ENCODE measurements at regions not wholly inside any gene's neighbourhood (a gene's known extent, or its start where the extent isn't known, plus 50 kb on each side); places are given as distances from the start of the nearest gene placed in this dataset.

DNA sequence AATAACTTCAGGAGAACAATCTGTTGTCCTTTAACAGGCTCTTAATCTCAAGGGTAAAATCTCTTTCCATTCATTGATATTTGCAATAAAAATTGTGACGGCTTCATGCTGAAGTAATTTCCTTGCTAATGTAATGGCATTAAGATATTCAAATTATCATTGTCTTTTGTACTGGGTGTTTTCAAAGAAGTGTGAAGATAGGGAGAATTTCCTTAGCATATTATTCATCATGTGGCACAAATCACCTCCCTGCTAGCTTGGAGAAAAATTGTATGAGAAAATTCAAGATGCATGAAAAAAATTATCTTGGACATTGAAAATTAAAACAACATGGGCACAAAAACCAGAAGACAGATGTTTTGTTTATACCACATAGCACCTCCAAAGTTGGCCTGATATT lies 63.6 kb upstream of the ARID2 start:
- no peak for TF ChIP-seq POLR2AphosphoS5 (IDR thresholded peaks at IDR 0.05; ENCODE audit: low read depth, low read length)
- no peak for TF ChIP-seq TAF1 (IDR thresholded peaks at IDR 0.05; ENCODE audit: borderline replicate concordance, insufficient read depth, low read length)
- TF ChIP-seq FOXP2 (optimal IDR thresholded peaks at IDR 0.05; ENCODE audit: borderline replicate concordance, extremely low read depth, extremely low read length, insufficient read depth), result no peak
- TF ChIP-seq, protein P1, sequence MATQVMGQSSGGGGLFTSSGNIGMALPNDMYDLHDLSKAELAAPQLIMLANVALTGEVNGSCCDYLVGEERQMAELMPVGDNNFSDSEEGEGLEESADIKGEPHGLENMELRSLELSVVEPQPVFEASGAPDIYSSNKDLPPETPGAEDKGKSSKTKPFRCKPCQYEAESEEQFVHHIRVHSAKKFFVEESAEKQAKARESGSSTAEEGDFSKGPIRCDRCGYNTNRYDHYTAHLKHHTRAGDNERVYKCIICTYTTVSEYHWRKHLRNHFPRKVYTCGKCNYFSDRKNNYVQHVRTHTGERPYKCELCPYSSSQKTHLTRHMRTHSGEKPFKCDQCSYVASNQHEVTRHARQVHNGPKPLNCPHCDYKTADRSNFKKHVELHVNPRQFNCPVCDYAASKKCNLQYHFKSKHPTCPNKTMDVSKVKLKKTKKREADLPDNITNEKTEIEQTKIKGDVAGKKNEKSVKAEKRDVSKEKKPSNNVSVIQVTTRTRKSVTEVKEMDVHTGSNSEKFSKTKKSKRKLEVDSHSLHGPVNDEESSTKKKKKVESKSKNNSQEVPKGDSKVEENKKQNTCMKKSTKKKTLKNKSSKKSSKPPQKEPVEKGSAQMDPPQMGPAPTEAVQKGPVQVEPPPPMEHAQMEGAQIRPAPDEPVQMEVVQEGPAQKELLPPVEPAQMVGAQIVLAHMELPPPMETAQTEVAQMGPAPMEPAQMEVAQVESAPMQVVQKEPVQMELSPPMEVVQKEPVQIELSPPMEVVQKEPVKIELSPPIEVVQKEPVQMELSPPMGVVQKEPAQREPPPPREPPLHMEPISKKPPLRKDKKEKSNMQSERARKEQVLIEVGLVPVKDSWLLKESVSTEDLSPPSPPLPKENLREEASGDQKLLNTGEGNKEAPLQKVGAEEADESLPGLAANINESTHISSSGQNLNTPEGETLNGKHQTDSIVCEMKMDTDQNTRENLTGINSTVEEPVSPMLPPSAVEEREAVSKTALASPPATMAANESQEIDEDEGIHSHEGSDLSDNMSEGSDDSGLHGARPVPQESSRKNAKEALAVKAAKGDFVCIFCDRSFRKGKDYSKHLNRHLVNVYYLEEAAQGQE (IDR thresholded peaks at IDR 0.05; ENCODE audit: insufficient read depth in 1 of 2, low read depth in 2 of 2, low read length in 2 of 2), result no peak
- no peak for TF ChIP-seq SIN3A (IDR thresholded peaks at IDR 0.05; ENCODE audit: borderline replicate concordance, insufficient read depth, low read length)

DNA sequence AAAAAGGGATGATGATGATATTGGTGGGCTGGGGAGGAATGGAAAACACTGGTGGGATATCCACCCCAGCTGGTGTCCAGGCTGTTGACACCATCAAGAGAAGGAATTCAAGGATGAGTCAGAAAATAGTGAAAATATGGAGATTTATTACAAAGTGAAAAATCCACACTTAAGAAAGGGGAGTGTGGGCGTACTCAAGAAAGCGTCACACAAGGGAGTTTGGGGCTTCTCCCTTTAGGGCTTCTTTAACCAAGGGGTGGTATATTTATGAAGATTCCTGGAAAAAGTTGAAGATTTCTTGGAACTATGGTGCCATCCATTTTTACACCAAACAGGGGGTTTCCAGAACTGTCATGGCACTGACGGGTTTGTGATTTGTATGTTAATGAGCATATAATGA lies 63.1 kb upstream of the ARID2 start:
- no peak for TF ChIP-seq SIN3A (IDR thresholded peaks at IDR 0.05; ENCODE audit: borderline replicate concordance, insufficient read depth, low read length)
- no peak for TF ChIP-seq POLR2AphosphoS5 (IDR thresholded peaks at IDR 0.05; ENCODE audit: low read depth, low read length)
- no peak for TF ChIP-seq FOXP2 (optimal IDR thresholded peaks at IDR 0.05; ENCODE audit: borderline replicate concordance, extremely low read depth, extremely low read length, insufficient read depth)
- TF ChIP-seq TAF1 (IDR thresholded peaks at IDR 0.05; ENCODE audit: borderline replicate concordance, insufficient read depth, low read length), result no peak
- TF ChIP-seq, protein P1 (IDR thresholded peaks at IDR 0.05; ENCODE audit: insufficient read depth in 1 of 2, low read depth in 2 of 2, low read length in 2 of 2), result no peak

DNA sequence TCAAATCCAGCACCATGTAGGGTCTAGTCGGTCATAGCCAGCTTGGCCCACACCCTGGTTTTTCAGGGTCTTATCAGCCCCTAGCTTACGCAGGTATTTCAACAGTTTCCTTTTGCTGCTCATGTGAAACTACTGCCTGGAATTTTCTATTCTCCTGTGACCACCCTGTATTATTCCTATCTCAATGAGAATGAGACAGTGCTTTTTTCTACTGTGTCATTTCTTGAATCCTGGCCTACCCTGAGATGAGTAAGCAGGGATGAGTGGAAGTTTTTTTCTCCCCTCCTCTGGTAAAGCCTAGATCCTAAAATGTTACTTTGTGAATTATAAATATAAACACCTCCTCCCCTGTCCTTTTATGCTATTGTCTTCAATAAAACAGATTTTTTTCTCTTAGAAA lies 62.7 kb upstream of the ARID2 start:
- TF ChIP-seq FOXP2 (optimal IDR thresholded peaks at IDR 0.05; ENCODE audit: borderline replicate concordance, extremely low read depth, extremely low read length, insufficient read depth), result no peak

DNA sequence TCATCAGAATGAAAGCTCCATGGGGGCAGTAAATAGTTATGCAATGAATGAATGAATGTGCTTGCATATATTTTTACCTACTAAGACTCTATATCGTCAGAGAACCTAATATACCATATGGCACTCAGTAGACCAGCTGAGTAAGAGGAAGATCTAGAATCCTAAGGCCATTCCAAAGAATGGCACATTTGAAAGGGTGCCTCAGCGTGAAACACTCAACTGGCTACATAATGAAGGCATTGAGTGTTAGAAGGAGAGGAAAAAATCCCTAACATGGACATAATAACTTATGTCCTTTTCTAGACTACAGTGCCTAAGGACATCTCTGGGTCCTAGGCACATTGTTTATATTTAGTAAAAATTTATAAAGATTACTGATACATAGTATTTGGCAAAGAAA lies 61.7 kb upstream of the ARID2 start:
- TF ChIP-seq, protein P1 (IDR thresholded peaks at IDR 0.05; ENCODE audit: insufficient read depth in 1 of 2, low read depth in 2 of 2, low read length in 2 of 2), result no peak
- TF ChIP-seq FOXP2 (optimal IDR thresholded peaks at IDR 0.05; ENCODE audit: borderline replicate concordance, extremely low read depth, extremely low read length, insufficient read depth) (no peak), SIN3A (IDR thresholded peaks at IDR 0.05; ENCODE audit: borderline replicate concordance, insufficient read depth, low read length) (no peak), TAF1 (IDR thresholded peaks at IDR 0.05; ENCODE audit: borderline replicate concordance, insufficient read depth, low read length) (no peak), POLR2AphosphoS5 (IDR thresholded peaks at IDR 0.05; ENCODE audit: low read depth, low read length) (no peak)

DNA sequence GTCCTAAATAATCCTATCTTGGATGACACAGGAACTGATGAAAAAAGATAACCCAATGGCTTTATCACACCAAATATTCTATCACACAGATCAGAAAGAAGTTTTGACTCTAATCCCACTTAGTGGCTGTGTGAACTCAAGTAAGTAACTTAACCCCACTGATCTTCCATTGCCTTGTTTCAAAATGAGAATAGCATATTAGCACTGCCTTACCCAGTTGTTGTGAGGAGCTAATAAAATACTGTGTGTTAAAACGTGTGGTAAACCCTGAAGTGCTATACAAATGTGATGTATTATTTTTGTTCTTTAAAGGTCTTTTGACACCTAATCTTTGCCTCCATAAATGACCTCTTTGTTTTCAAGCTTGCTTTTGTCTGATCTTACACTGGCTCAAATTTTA lies 60.9 kb upstream of the ARID2 start:
- TF ChIP-seq TAF1 (IDR thresholded peaks at IDR 0.05; ENCODE audit: borderline replicate concordance, insufficient read depth, low read length), result no peak
- TF ChIP-seq, protein P1 (IDR thresholded peaks at IDR 0.05; ENCODE audit: insufficient read depth in 1 of 2, low read depth in 2 of 2, low read length in 2 of 2), result no peak
- no peak for TF ChIP-seq POLR2AphosphoS5 (IDR thresholded peaks at IDR 0.05; ENCODE audit: low read depth, low read length)
- TF ChIP-seq SIN3A (IDR thresholded peaks at IDR 0.05; ENCODE audit: borderline replicate concordance, insufficient read depth, low read length), result no peak
- no peak for TF ChIP-seq FOXP2 (optimal IDR thresholded peaks at IDR 0.05; ENCODE audit: borderline replicate concordance, extremely low read depth, extremely low read length, insufficient read depth)

Data from PFSK-1 (cell line).